Suprapubic skin (tissue), 4 donors: ENCODE measurements at regions not wholly inside any gene's neighbourhood (a gene's known extent, or its start where the extent isn't known, plus 50 kb on each side); places are given as distances from the start of the nearest gene placed in this dataset.
"Not testable (repeated sequence)": the region's sequence is repeated elsewhere in the genome, so short reads cannot be mapped to it uniquely, and the experiment has no call there.

ENCODE experiments used
- DNase-seq, 2 donors: peaks; one replicate each; pipeline ENCODE4 v3.0.0-alpha.2; 2019; ENCODE audit warnings: low spot score in 2 of 2
- H3K27ac ChIP-seq: fragments of 200-600 bp; sonication (generic); one replicate; pipeline ENCODE4 v1.5.1; 2019
- H3K27me3 ChIP-seq: fragments of 200-600 bp; sonication (generic); one replicate; pipeline ENCODE4 v1.5.1; 2019
- H3K36me3 ChIP-seq: fragments of 200-600 bp; sonication (generic); one replicate; pipeline ENCODE4 v1.5.1; 2019
- H3K4me1 ChIP-seq: fragments of 200-600 bp; sonication (generic); one replicate; pipeline ENCODE4 v1.5.1; 2019
- H3K4me3 ChIP-seq: fragments of 200-600 bp; sonication (generic); one replicate; pipeline ENCODE4 v1.5.1; 2019; ENCODE audit warnings: mild to moderate bottlenecking
- H3K9me3 ChIP-seq: fragments of 200-600 bp; sonication (generic); one replicate; pipeline ENCODE4 v1.5.1; 2019
- CTCF ChIP-seq, 2 donors: fragments of 200-600 bp in 1 of 2; fragments of 450-650 bp in 1 of 2; sonication (generic) in 1 of 2; IDR thresholded peaks; one replicate each; pipeline ENCODE4 v1.5.1; 2016 to 2019; ENCODE audit warnings: antibody characterized with exemption in 2 of 2, mild to moderate bottlenecking in 1 of 2, moderate library complexity in 1 of 2
- EP300 ChIP-seq: sonication (generic); formaldehyde crosslinking; IDR thresholded peaks from one replicate; pipeline ENCODE4 v1.6.1; 2017; ENCODE audit warnings: antibody characterized with exemption
- POLR2A ChIP-seq, 2 donors: fragments of 450-650 bp; IDR thresholded peaks; one replicate each; pipeline ENCODE4 v1.6.1; 2017; ENCODE audit warnings: antibody characterized with exemption in 2 of 2, mild to moderate bottlenecking in 2 of 2, moderate library complexity in 2 of 2
- POLR2AphosphoS5 ChIP-seq, 3 donors: sonication (generic); formaldehyde crosslinking; IDR thresholded peaks; one replicate each; pipeline ENCODE4 v1.6.1; 2017; ENCODE audit warnings: antibody characterized with exemption in 3 of 3
- WGBS: methylation state at CpG from one replicate; pipeline ENCODE4 v1.1.5; 2018; 5-methylcytosine and 5-hydroxymethylcytosine counted together

- no peaks in the 10 kb centered on the region for H3K27me3 ChIP-seq
- H3K9me3 ChIP-seq: no peaks in the 10 kb centered on the region
- no peak for TF ChIP-seq POLR2AphosphoS5 (IDR thresholded peaks at IDR 0.05)
- no peak for TF ChIP-seq CTCF (IDR thresholded peaks at IDR 0.05)
- TF ChIP-seq EP300: no peak
- TF ChIP-seq POLR2A (IDR thresholded peaks at IDR 0.05): no peak
- DNase-seq: peak in 1 of 2 donors; percentile 45
- WGBS: 80% methylated on average over 6 of the region's 6 CpGs
- no peak overlapping the region for H3K27ac ChIP-seq
- no peaks in the 10 kb centered on the region for H3K36me3 ChIP-seq
- no peaks in the 10 kb centered on the region for H3K4me1 ChIP-seq
- H3K4me3 ChIP-seq: no peak overlapping the region
Observed at GRCh38 chr2:236783417-236784020, 213.9 kb downstream of the ACKR3 start.

GRCh38 chr2:236785611-236786057 is 216.0 kb downstream of the ACKR3 start:
- peak in 1 of 2 donors; percentile 33 for DNase-seq
- Histone ChIP-seq H3K9me3 (no peaks in the 10 kb centered on the region), H3K27ac (no peak overlapping the region), H3K4me1 (no peaks in the 10 kb centered on the region), H3K27me3 (no peaks in the 10 kb centered on the region), H3K4me3 (no peak overlapping the region), H3K36me3 (no peaks in the 10 kb centered on the region)
- TF ChIP-seq EP300 (no peak), CTCF (IDR thresholded peaks at IDR 0.05) (no peak), POLR2A (IDR thresholded peaks at IDR 0.05) (no peak), POLR2AphosphoS5 (IDR thresholded peaks at IDR 0.05) (no peak)
- WGBS: 50% methylated on average over 6 of the region's 6 CpGs

GRCh38 chr2:236786751-236787150 is 217.1 kb downstream of the ACKR3 start:
- peak in 1 of 2 donors; percentile 28 for DNase-seq
- Histone ChIP-seq H3K27me3 (no peaks in the 10 kb centered on the region), H3K9me3 (no peaks in the 10 kb centered on the region), H3K36me3 (no peaks in the 10 kb centered on the region), H3K4me3 (no peak overlapping the region), H3K4me1 (no peaks in the 10 kb centered on the region), H3K27ac (no peak overlapping the region)
- no peak for TF ChIP-seq CTCF (IDR thresholded peaks at IDR 0.05)
- 90% methylated on average over 4 of the region's 4 CpGs for WGBS

- not testable (repeated sequence) for H3K4me3 ChIP-seq, H3K4me1 ChIP-seq, H3K36me3 ChIP-seq, H3K27me3 ChIP-seq, H3K27ac ChIP-seq, H3K9me3 ChIP-seq
- DNase-seq: peak in 1 of 2 donors; percentile 21
- WGBS: 87% methylated on average over 5 of the region's 5 CpGs
Observed at GRCh38 chr2:236787376-236787775, 217.8 kb downstream of the ACKR3 start.

GRCh38 chr2:236787885-236788284 is 218.3 kb downstream of the ACKR3 start:
- Histone ChIP-seq H3K4me3 (no peak overlapping the region), H3K4me1 (no peaks in the 10 kb centered on the region), H3K9me3 (no peaks in the 10 kb centered on the region), H3K36me3 (no peaks in the 10 kb centered on the region), H3K27ac (no peak overlapping the region), H3K27me3 (no peaks in the 10 kb centered on the region)
- DNase-seq: no peak
- WGBS: 84% methylated on average over 7 of the region's 7 CpGs
- TF ChIP-seq CTCF (IDR thresholded peaks at IDR 0.05): no peak
- TF ChIP-seq POLR2A (IDR thresholded peaks at IDR 0.05): no peak
- TF ChIP-seq EP300: no peak
- TF ChIP-seq POLR2AphosphoS5 (IDR thresholded peaks at IDR 0.05): no peak

GRCh38 chr2:236790963-236791362 is 221.3 kb downstream of the ACKR3 start:
- WGBS: 26% methylated on average over 6 of the region's 6 CpGs
- TF ChIP-seq EP300 (no peak), POLR2A (IDR thresholded peaks at IDR 0.05) (no peak), POLR2AphosphoS5 (IDR thresholded peaks at IDR 0.05) (no peak), CTCF (IDR thresholded peaks at IDR 0.05) (no peak)
- no peak overlapping the region for H3K27ac ChIP-seq
- no peak overlapping the region for H3K4me3 ChIP-seq
- no peaks in the 10 kb centered on the region for H3K36me3 ChIP-seq
- no peaks in the 10 kb centered on the region for H3K9me3 ChIP-seq
- no peak for DNase-seq
- H3K27me3 ChIP-seq: peaks cover 4% of the 10 kb centered on the region
- H3K4me1 ChIP-seq: peaks cover 9% of the 10 kb centered on the region
